ENCODE measurements at regions not wholly inside any gene's neighbourhood (a gene's known extent, or its start where the extent isn't known, plus 50 kb on each side); places are given as distances from the start of the nearest gene placed in this dataset.

DNA sequence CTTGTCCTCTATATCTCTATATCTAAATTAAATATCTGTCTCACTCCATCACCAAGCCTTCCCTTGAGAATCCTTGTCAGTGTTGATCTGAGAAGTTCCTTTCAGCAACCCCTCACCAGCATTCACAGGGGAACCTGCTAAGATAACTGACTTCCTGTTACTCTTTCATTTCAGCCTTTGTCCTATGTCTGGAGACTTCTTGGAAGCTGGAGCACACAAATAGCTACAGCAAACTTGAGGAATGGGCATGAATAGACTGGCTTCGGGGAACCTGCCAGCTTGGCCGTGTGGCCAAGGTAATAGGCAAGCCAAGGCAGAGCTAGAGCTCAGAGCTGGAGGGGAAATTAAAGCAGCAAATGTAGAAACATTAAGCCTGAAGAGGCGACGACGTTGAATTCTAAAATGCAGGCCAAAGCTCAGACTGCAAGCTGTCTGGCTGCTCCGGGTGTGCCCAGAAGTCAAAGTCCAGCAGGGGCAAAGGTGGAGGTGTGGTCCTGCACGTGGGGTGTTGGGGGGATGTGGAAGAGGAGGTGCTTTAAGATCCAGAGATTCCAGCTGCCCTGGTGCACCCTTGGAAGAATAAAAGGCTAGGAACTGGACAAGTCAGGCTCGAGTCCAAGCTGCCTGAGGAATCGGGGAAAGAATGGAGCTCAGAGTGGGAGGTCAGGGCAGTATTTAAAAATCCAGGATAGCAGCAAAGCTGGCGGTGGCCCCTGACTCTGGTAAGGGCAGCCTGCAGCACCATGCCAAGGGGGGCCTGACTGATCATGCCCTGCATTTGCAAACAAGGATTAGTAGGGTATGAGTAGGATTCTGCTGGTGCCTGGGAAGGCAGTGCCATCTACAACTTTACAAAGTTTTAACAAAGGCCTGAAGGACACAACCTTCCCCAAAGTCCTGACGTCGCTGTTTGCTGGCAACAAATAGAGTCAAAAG lies 185.0 kb upstream of the SGK1 start:
- no peak for TF ChIP-seq EZH2 (IDR thresholded peaks at IDR 0.05; ENCODE audit: low read length, missing control alignments)
- TF ChIP-seq, protein P1, sequence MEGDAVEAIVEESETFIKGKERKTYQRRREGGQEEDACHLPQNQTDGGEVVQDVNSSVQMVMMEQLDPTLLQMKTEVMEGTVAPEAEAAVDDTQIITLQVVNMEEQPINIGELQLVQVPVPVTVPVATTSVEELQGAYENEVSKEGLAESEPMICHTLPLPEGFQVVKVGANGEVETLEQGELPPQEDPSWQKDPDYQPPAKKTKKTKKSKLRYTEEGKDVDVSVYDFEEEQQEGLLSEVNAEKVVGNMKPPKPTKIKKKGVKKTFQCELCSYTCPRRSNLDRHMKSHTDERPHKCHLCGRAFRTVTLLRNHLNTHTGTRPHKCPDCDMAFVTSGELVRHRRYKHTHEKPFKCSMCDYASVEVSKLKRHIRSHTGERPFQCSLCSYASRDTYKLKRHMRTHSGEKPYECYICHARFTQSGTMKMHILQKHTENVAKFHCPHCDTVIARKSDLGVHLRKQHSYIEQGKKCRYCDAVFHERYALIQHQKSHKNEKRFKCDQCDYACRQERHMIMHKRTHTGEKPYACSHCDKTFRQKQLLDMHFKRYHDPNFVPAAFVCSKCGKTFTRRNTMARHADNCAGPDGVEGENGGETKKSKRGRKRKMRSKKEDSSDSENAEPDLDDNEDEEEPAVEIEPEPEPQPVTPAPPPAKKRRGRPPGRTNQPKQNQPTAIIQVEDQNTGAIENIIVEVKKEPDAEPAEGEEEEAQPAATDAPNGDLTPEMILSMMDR (conservative IDR thresholded peaks at IDR 0.05 in 1 of 2, IDR thresholded peaks at IDR 0.05 in 1 of 2; ENCODE audit: low read depth in 1 of 2, low read length in 2 of 2), result no peak
- no peaks in the 10 kb centered on the region for H3K4me1 ChIP-seq (ENCODE audit: control insufficient read depth, extremely low read depth, insufficient read depth, low read length)
- no peak overlapping the region for H3K9ac ChIP-seq (ENCODE audit: insufficient read depth, low read length)
- H3K4me3 ChIP-seq (replicated peaks in 1 of 4; ENCODE audit: control extremely low read depth in 1 of 4, insufficient read depth in 1 of 4, low read depth in 3 of 4, low read length in 4 of 4), result no peak overlapping the region
- no peaks in the 10 kb centered on the region for H4K20me1 ChIP-seq (ENCODE audit: control insufficient read depth, extremely low read depth, insufficient read depth, low read length)
- no peak overlapping the region for H3K4me2 ChIP-seq (ENCODE audit: extremely low read depth, insufficient read depth, low read length)
- no peaks in the 10 kb centered on the region for H3K36me3 ChIP-seq (ENCODE audit: control insufficient read depth, insufficient read depth, low read length)
- no peak for DNase-seq (ENCODE audit: low read depth in 2 of 2)
- H3K27me3 ChIP-seq (ENCODE audit: control insufficient read depth, insufficient read depth, low read length), result no peaks in the 10 kb centered on the region
- no peak overlapping the region for H2AFZ ChIP-seq (ENCODE audit: low read length)
- no peaks in the 10 kb centered on the region for H3K79me2 ChIP-seq (ENCODE audit: control insufficient read depth, insufficient read depth, low read length)
- H3K9me3 ChIP-seq (ENCODE audit: control insufficient read depth, insufficient read depth, low read depth, low read length), result no peaks in the 10 kb centered on the region
- H3K27ac ChIP-seq (ENCODE audit: insufficient read depth, low read length), result no peak overlapping the region

DNA sequence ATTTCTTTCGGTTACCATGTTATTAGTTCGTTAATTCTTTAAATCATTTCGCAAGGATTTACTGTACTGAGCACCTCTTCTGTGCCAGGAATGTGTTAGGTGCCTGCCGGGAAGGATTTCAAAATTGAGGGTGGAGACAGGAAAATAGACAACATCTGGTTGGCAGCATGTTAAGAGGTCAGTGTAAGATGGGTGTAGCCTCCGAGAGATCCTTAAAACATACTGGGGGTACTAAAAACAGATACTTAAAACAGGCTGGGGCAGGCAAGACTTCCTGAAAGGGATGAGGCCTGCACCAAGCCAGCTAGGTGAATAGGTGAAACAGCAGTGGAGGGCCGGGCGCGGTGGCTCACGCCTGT lies 178.0 kb upstream of the SGK1 start:
- no peak overlapping the region for H3K4me3 ChIP-seq (replicated peaks in 1 of 4; ENCODE audit: control extremely low read depth in 1 of 4, insufficient read depth in 1 of 4, low read depth in 3 of 4, low read length in 4 of 4)
- no peaks in the 10 kb centered on the region for H3K27me3 ChIP-seq (ENCODE audit: control insufficient read depth, insufficient read depth, low read length)
- no peak for TF ChIP-seq EZH2 (IDR thresholded peaks at IDR 0.05; ENCODE audit: low read length, missing control alignments)
- TF ChIP-seq, protein P1 (conservative IDR thresholded peaks at IDR 0.05 in 1 of 2, IDR thresholded peaks at IDR 0.05 in 1 of 2; ENCODE audit: low read depth in 1 of 2, low read length in 2 of 2), result no peak
- H3K9ac ChIP-seq (ENCODE audit: insufficient read depth, low read length), result no peak overlapping the region
- no peak overlapping the region for H3K4me2 ChIP-seq (ENCODE audit: extremely low read depth, insufficient read depth, low read length)
- H4K20me1 ChIP-seq (ENCODE audit: control insufficient read depth, extremely low read depth, insufficient read depth, low read length), result no peaks in the 10 kb centered on the region
- no peaks in the 10 kb centered on the region for H3K4me1 ChIP-seq (ENCODE audit: control insufficient read depth, extremely low read depth, insufficient read depth, low read length)
- H3K27ac ChIP-seq (ENCODE audit: insufficient read depth, low read length), result no peak overlapping the region
- H3K79me2 ChIP-seq (ENCODE audit: control insufficient read depth, insufficient read depth, low read length), result no peaks in the 10 kb centered on the region
- no peaks in the 10 kb centered on the region for H3K9me3 ChIP-seq (ENCODE audit: control insufficient read depth, insufficient read depth, low read depth, low read length)
- no peak overlapping the region for H2AFZ ChIP-seq (ENCODE audit: low read length)
- H3K36me3 ChIP-seq (ENCODE audit: control insufficient read depth, insufficient read depth, low read length), result no peaks in the 10 kb centered on the region
- no peak for DNase-seq (ENCODE audit: low read depth in 2 of 2)

DNA sequence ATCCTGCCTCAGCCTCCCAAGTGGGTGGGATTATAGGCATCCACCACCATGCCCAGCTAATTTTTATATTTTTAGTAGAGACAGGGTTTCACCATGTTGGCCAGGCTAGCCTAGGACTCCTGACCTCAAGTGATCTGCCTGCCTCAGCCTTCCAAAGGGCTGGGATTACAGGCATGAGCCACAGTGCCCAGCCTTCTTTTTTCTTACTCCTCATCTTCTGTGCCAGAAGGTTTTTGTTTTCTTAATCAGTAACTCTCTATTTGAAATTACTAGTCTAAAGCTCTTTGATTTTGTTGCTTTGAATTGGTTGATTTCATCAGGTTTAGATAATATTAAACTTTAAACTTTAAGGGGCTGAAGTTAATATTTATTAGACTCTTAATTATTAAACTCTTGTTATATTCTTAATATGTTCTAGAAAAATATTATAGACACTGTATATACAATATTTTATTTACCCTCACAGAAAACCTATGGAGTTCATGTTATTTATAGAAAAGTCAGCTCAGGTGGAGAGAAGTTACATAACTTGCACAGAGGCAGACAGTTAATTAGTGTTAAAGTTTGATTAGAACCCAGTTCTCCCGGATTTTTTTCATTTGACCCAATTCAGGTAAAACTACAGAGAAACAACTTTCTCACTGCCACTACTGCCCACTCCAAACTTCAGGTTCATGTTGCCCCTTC lies 177.4 kb upstream of the SGK1 start:
- Histone ChIP-seq H3K9me3 (ENCODE audit: control insufficient read depth, insufficient read depth, low read depth, low read length) (no peaks in the 10 kb centered on the region), H4K20me1 (ENCODE audit: control insufficient read depth, extremely low read depth, insufficient read depth, low read length) (no peaks in the 10 kb centered on the region), H3K9ac (ENCODE audit: insufficient read depth, low read length) (no peak overlapping the region), H2AFZ (ENCODE audit: low read length) (no peak overlapping the region), H3K4me3 (replicated peaks in 1 of 4; ENCODE audit: control extremely low read depth in 1 of 4, insufficient read depth in 1 of 4, low read depth in 3 of 4, low read length in 4 of 4) (no peak overlapping the region), H3K27me3 (ENCODE audit: control insufficient read depth, insufficient read depth, low read length) (no peaks in the 10 kb centered on the region), H3K4me2 (ENCODE audit: extremely low read depth, insufficient read depth, low read length) (no peak overlapping the region), H3K27ac (ENCODE audit: insufficient read depth, low read length) (no peak overlapping the region), H3K4me1 (ENCODE audit: control insufficient read depth, extremely low read depth, insufficient read depth, low read length) (no peaks in the 10 kb centered on the region), H3K36me3 (ENCODE audit: control insufficient read depth, insufficient read depth, low read length) (no peaks in the 10 kb centered on the region), H3K79me2 (ENCODE audit: control insufficient read depth, insufficient read depth, low read length) (no peaks in the 10 kb centered on the region)
- no peak for DNase-seq (ENCODE audit: low read depth in 2 of 2)
- TF ChIP-seq, protein P1 (conservative IDR thresholded peaks at IDR 0.05 in 1 of 2, IDR thresholded peaks at IDR 0.05 in 1 of 2; ENCODE audit: low read depth in 1 of 2, low read length in 2 of 2), result no peak
- no peak for TF ChIP-seq EZH2 (IDR thresholded peaks at IDR 0.05; ENCODE audit: low read length, missing control alignments)
